NCI-H2196 (cell line): ENCODE measurements at regions not wholly inside any gene's neighbourhood (a gene's known extent, or its start where the extent isn't known, plus 50 kb on each side); places are given as distances from the start of the nearest gene placed in this dataset.
A peak's percentile ranks its signal among the peaks of the same experiment; 100 is the strongest.
"Not testable (repeated sequence)": the region's sequence is repeated elsewhere in the genome, so short reads cannot be mapped to it uniquely, and the experiment has no call there.

Source experiments
- DNase-seq: peaks from one replicate; lab custom pipeline; 2025; ENCODE audit not compliant: unreplicated experiment; lab: John Stamatoyannopoulos, UW

- DNase-seq = no peak
These were observed 84.9 kb upstream of the CMKLR1 start for GRCh38 chr12:108424026-108424425.

- no peak for DNase-seq
These were observed 84.4 kb upstream of the CMKLR1 start for GRCh38 chr12:108423486-108423885.

GRCh38 chr12:108421082-108421481 lies 82.0 kb upstream of the CMKLR1 start:
- not testable (repeated sequence) for DNase-seq

- not testable (repeated sequence) for DNase-seq
These were observed 81.3 kb upstream of the CMKLR1 start for GRCh38 chr12:108420421-108420820.

GRCh38 chr12:108419949-108420348 lies 80.8 kb upstream of the CMKLR1 start:
- DNase-seq = no peak

GRCh38 chr12:108418164-108418890 lies 79.2 kb upstream of the CMKLR1 start:
- DNase-seq = no peak

GRCh38 chr12:108414021-108414420 lies 74.9 kb upstream of the CMKLR1 start:
- no peak for DNase-seq

GRCh38 chr12:108410689-108411088 lies 71.6 kb upstream of the CMKLR1 start:
- no peak for DNase-seq

- no peak for DNase-seq
These were observed 70.4 kb upstream of the CMKLR1 start for GRCh38 chr12:108409481-108409880.

GRCh38 chr12:108403952-108404351 lies 64.8 kb upstream of the CMKLR1 start:
- DNase-seq = no peak

- no peak for DNase-seq
These were observed 62.9 kb upstream of the CMKLR1 start for GRCh38 chr12:108401964-108402363.

- no peak for DNase-seq
These were observed 61.9 kb upstream of the CMKLR1 start for GRCh38 chr12:108400900-108401480.

- DNase-seq = peak; percentile 24
These were observed 61.4 kb upstream of the CMKLR1 start for GRCh38 chr12:108400481-108400880.

GRCh38 chr12:108400056-108400455 lies 60.9 kb upstream of the CMKLR1 start:
- DNase-seq = peak; percentile 28

GRCh38 chr12:108399514-108399913 lies 60.4 kb upstream of the CMKLR1 start:
- DNase-seq = peak; percentile 80

GRCh38 chr12:108394196-108394595 lies 55.1 kb upstream of the CMKLR1 start:
- peak; percentile 60 for DNase-seq

GRCh38 chr12:108392284-108392683 lies 53.2 kb upstream of the CMKLR1 start:
- DNase-seq = no peak

GRCh38 chr12:108390495-108391203 lies 51.5 kb upstream of the CMKLR1 start:
- no peak for DNase-seq

GRCh38 chr12:108389544-108389943 lies 50.4 kb upstream of the CMKLR1 start:
- DNase-seq = no peak
